GM12878 (cell line): ENCODE measurements at regions not wholly inside any gene's neighbourhood (a gene's known extent, or its start where the extent isn't known, plus 50 kb on each side); places are given as distances from the start of the nearest gene placed in this dataset.

ENCODE experiments used
- ATAC-seq: fragments of 200-7000 bp; cut with Tn5 transposase; 3 replicates; pipeline ENCODE4 v1.9.1; 2020; ENCODE audit warnings: mild to moderate bottlenecking, moderate library complexity
- BruUV-seq: library from RNA; stranded (reverse); fragments of 400-500 nt; replicated peaks from 2 replicates; lab custom pipeline; 2021; lab: Mats Ljungman, UMichigan
- CTCF ChIA-PET: fragments of 300-600 bp; sonication (Branson Sonifier 250); formaldehyde crosslinking; extraction: SDS; loops from one replicate; lab custom pipeline; 2021; ENCODE audit warnings: inconsistent platforms; lab: Yijun Ruan, JAX
- POLR2A ChIA-PET: fragments of 350-600 bp; formaldehyde crosslinking; extraction: SDS; loops from one replicate; lab custom pipeline; 2021; ENCODE audit warnings: inconsistent platforms; lab: Charles Lee
- RAD21 ChIA-PET: fragments of 300-600 bp; sonication (Branson Sonifier 250); formaldehyde crosslinking; loops from one replicate; lab custom pipeline; 2023; ENCODE audit warnings: antibody characterized with exemption; ENCODE audit not compliant: unreplicated experiment; lab: Charles Lee
- SMC1A ChIA-PET: fragments of 300-600 bp; sonication (Branson Sonifier 250); formaldehyde crosslinking; loops from one replicate; lab custom pipeline; 2023; ENCODE audit not compliant: unreplicated experiment, uncharacterized antibody; lab: Charles Lee
- DNase-seq: peaks from one replicate; pipeline ENCODE4 v3.0.0-alpha.2; 2011; ENCODE audit warnings: low read depth, low spot score
- FAIRE-seq: peaks from 3 replicates; lab custom pipeline; 2011; peaks lifted over from hg19 to GRCh38; lab: Jason Lieb, UNC
- H2AFZ ChIP-seq: 2 replicates; pipeline ENCODE4 v1.6.0; 2011; ENCODE audit warnings: low read depth, low read length, control low read depth; ENCODE audit not compliant: control insufficient read depth
- H3K27ac ChIP-seq: 2 replicates; pipeline ENCODE4 v1.5.1; 2011; ENCODE audit warnings: control low read depth; ENCODE audit not compliant: control insufficient read depth, insufficient read depth
- H3K27me3 ChIP-seq, 2 experiments: replicated peaks in 1 of 2; 2 replicates each; pipeline versions ENCODE4 v1.6.0 to v1.6.1; 2011; ENCODE audit warnings: low read length in 1 of 2; ENCODE audit not compliant: control insufficient read depth in 2 of 2, insufficient read depth in 2 of 2
- H3K36me3 ChIP-seq, 2 experiments: 2 replicates each; pipeline ENCODE4 v1.5.1; 2011; ENCODE audit warnings: low read length in 1 of 2; ENCODE audit not compliant: control insufficient read depth in 2 of 2, insufficient read depth in 2 of 2
- H3K4me1 ChIP-seq: 2 replicates; pipeline ENCODE4 v1.6.1; 2011; ENCODE audit warnings: mild to moderate bottlenecking, low read length, moderate library complexity, mixed read lengths; ENCODE audit not compliant: control insufficient read depth, insufficient read depth
- H3K4me2 ChIP-seq: 2 replicates; pipeline ENCODE4 v1.6.0; 2011; ENCODE audit warnings: control low read depth; ENCODE audit not compliant: control insufficient read depth, insufficient read depth
- H3K4me3 ChIP-seq: fragments of 200-600 bp; sonication (generic); 2 replicates; pipeline ENCODE4 v1.5.1; 2016
- H3K79me2 ChIP-seq: 2 replicates; pipeline ENCODE4 v1.6.0; 2011; ENCODE audit warnings: low read length; ENCODE audit not compliant: control insufficient read depth, insufficient read depth
- H3K9ac ChIP-seq: 2 replicates; pipeline ENCODE4 v1.8.0; 2011; ENCODE audit warnings: low read length, control low read depth, mixed read lengths; ENCODE audit not compliant: control insufficient read depth, insufficient read depth
- H3K9me3 ChIP-seq: replicated peaks from 3 replicates; pipeline ENCODE4 v1.5.1; 2011; ENCODE audit warnings: mild to moderate bottlenecking, low read length; ENCODE audit not compliant: control insufficient read depth, insufficient read depth
- H4K20me1 ChIP-seq: 2 replicates; pipeline ENCODE4 v1.6.0; 2011; ENCODE audit not compliant: control insufficient read depth, insufficient read depth
- CBX3 ChIP-seq: fragments of 200-600 bp; sonication (generic); IDR thresholded peaks from 2 replicates; pipeline ENCODE4 v1.6.1; 2016; ENCODE audit warnings: low read depth, borderline replicate concordance
- EP300 ChIP-seq, 2 experiments: fragments of 150-350 bp in 1 of 2; IDR thresholded peaks; 2 replicates each; pipeline ENCODE4 v1.6.1; 2011 to 2012; ENCODE audit warnings: low read depth in 2 of 2, low read length in 2 of 2, borderline replicate concordance in 1 of 2, improper control_type of control experiment in 1 of 2, inconsistent platforms in 1 of 2; ENCODE audit not compliant: control insufficient read depth in 1 of 2
- FOXM1 ChIP-seq: IDR thresholded peaks from 2 replicates; pipeline ENCODE4 v1.6.1; 2012; ENCODE audit warnings: low read depth, mild to moderate bottlenecking, inconsistent platforms, low read length, moderate library complexity
- HDAC6 ChIP-seq: fragments of 200-600 bp; sonication (generic); IDR thresholded peaks from one replicate; pipeline ENCODE4 v1.8.0; 2017; ENCODE audit warnings: antibody characterized with exemption; ENCODE audit not compliant: unreplicated experiment
- KAT2A ChIP-seq: conservative IDR thresholded peaks from 2 replicates; pipeline ENCODE4 v1.6.1; 2011; ENCODE audit warnings: low read depth, low read length; ENCODE audit not compliant: control insufficient read depth
- MEF2B ChIP-seq: fragments of 450-650 bp; IDR thresholded peaks from 2 replicates; pipeline ENCODE4 v1.6.1; 2018; ENCODE audit warnings: mild to moderate bottlenecking, moderate library complexity; ENCODE audit not compliant: partially characterized antibody, poor library complexity, severe bottlenecking
- MTA2 ChIP-seq: fragments of 450-650 bp; IDR thresholded peaks from 2 replicates; pipeline ENCODE4 v1.6.1; 2016; ENCODE audit warnings: low read depth, mild to moderate bottlenecking, moderate library complexity
- RCOR1 ChIP-seq: conservative IDR thresholded peaks from 2 replicates; pipeline ENCODE4 v1.6.1; 2012; ENCODE audit warnings: low read depth, low read length, improper control_type of control experiment
- SIN3A ChIP-seq: IDR thresholded peaks from 2 replicates; pipeline ENCODE4 v1.6.1; 2012; ENCODE audit warnings: low read depth, low read length, improper control_type of control experiment
- SP1 ChIP-seq: IDR thresholded peaks from one replicate; pipeline ENCODE4 v1.6.1; 2011; ENCODE audit warnings: low read depth, low read length
- STAT1 ChIP-seq: fragments of 450-650 bp; conservative IDR thresholded peaks from 2 replicates; pipeline ENCODE4 v1.6.1; 2014; ENCODE audit warnings: antibody characterized with exemption, mild to moderate bottlenecking
- YBX1 ChIP-seq: fragments of 450-650 bp; IDR thresholded peaks from 2 replicates; pipeline ENCODE4 v1.6.1; 2016; ENCODE audit warnings: antibody characterized with exemption
- ZNF274 ChIP-seq: IDR thresholded peaks from one replicate; pipeline ENCODE4 v1.8.0; 2011; ENCODE audit not compliant: insufficient read length, insufficient read depth
- ZNF622 ChIP-seq: fragments of 450-650 bp; IDR thresholded peaks from 2 replicates; pipeline ENCODE4 v1.6.1; 2017; ENCODE audit warnings: mild to moderate bottlenecking, inconsistent platforms
- ZSCAN29 ChIP-seq: fragments of 450-650 bp; IDR thresholded peaks from 2 replicates; pipeline ENCODE4 v1.6.1; 2017; ENCODE audit warnings: mild to moderate bottlenecking, moderate library complexity
- WGBS: methylation state at CpG from one replicate; pipeline ENCODE4 v1.1.6; 2016; ENCODE audit warnings: low lambda C conversion rate; ENCODE audit not compliant: insufficient replicate concordance, insufficient coverage; ENCODE audit errors: missing lambda C conversion rate; 5-methylcytosine and 5-hydroxymethylcytosine counted together
- in situ Hi-C: fragments of 300-500 bp; cut with MboI; formaldehyde crosslinking; loops from 9 replicates; pipeline ENCODE4 v1.14.3; 2018; ENCODE audit warnings: mixed read lengths
- intact Hi-C: fragments of 100-400 bp; cut with micrococcal nuclease; formaldehyde crosslinking; loops from one replicate; pipeline ENCODE4 v1.14.2; 2022; ENCODE audit not compliant: unreplicated experiment
- TF ChIP-seq, protein P1 (sequence below): fragments of 450-650 bp; IDR thresholded peaks from 2 replicates; pipeline ENCODE4 v1.6.1; 2018; ENCODE audit warnings: borderline replicate concordance, mild to moderate bottlenecking; ENCODE audit not compliant: partially characterized antibody
- TF ChIP-seq, protein P2 (sequence below): fragments of 450-650 bp; formaldehyde crosslinking; IDR thresholded peaks from 2 replicates; pipeline ENCODE4 v1.4.0; 2022; ENCODE audit warnings: mild to moderate bottlenecking, moderate library complexity
- TF ChIP-seq, protein P3 (sequence below): IDR thresholded peaks from 2 replicates; pipeline ENCODE4 v1.6.1; 2011; ENCODE audit warnings: borderline replicate concordance, low read depth, mild to moderate bottlenecking, moderate library complexity, mixed read lengths, low read length; ENCODE audit not compliant: insufficient read depth; ENCODE audit errors: extremely low read length

- no peak for FAIRE-seq
- RAD21 ChIA-PET: no interaction called here
- no peaks in the 10 kb centered on the region for H3K4me1 ChIP-seq
- CTCF ChIA-PET: no interaction called here
- no peak overlapping the region for H3K9ac ChIP-seq
- H3K27me3 ChIP-seq: peaks cover 0 to 1% of the 10 kb centered on the region in 2 experiments; a peak in 1 of 4 replicates
- H3K9me3 ChIP-seq: no peaks in the 10 kb centered on the region
- POLR2A ChIA-PET: no interaction called here
- DNase-seq: no peak
- SMC1A ChIA-PET: no interaction called here
- H3K27ac ChIP-seq: no peak overlapping the region
- no peak for ATAC-seq
- no peaks in the 10 kb centered on the region for H3K79me2 ChIP-seq
- in situ Hi-C loops (no loop called here), intact Hi-C loops (no loop called here)
- H4K20me1 ChIP-seq: no peaks in the 10 kb centered on the region
- TF ChIP-seq CBX3 (no peak), SIN3A (no peak), STAT1 (no peak), FOXM1 (no peak), MTA2 (no peak), ZNF622 (no peak), SP1 (no peak), ZSCAN29 (no peak), HDAC6 (no peak), EP300 (IDR thresholded peaks at IDR 0.05; ENCODE audit: borderline replicate concordance in 1 of 2, control insufficient read depth in 1 of 2, low read depth in 2 of 2, low read length in 2 of 2) (no peak), YBX1 (no peak), MEF2B (no peak), KAT2A (no peak), ZNF274 (no peak), RCOR1 (no peak)
- TF ChIP-seq, protein P1, sequence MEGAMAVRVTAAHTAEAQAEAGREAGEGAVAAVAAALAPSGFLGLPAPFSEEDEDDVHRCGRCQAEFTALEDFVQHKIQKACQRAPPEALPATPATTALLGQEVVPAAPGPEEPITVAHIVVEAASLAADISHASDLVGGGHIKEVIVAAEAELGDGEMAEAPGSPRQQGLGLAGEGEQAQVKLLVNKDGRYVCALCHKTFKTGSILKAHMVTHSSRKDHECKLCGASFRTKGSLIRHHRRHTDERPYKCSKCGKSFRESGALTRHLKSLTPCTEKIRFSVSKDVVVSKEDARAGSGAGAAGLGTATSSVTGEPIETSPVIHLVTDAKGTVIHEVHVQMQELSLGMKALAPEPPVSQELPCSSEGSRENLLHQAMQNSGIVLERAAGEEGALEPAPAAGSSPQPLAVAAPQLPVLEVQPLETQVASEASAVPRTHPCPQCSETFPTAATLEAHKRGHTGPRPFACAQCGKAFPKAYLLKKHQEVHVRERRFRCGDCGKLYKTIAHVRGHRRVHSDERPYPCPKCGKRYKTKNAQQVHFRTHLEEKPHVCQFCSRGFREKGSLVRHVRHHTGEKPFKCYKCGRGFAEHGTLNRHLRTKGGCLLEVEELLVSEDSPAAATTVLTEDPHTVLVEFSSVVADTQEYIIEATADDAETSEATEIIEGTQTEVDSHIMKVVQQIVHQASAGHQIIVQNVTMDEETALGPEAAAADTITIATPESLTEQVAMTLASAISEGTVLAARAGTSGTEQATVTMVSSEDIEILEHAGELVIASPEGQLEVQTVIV: no peak
- TF ChIP-seq, protein P2, sequence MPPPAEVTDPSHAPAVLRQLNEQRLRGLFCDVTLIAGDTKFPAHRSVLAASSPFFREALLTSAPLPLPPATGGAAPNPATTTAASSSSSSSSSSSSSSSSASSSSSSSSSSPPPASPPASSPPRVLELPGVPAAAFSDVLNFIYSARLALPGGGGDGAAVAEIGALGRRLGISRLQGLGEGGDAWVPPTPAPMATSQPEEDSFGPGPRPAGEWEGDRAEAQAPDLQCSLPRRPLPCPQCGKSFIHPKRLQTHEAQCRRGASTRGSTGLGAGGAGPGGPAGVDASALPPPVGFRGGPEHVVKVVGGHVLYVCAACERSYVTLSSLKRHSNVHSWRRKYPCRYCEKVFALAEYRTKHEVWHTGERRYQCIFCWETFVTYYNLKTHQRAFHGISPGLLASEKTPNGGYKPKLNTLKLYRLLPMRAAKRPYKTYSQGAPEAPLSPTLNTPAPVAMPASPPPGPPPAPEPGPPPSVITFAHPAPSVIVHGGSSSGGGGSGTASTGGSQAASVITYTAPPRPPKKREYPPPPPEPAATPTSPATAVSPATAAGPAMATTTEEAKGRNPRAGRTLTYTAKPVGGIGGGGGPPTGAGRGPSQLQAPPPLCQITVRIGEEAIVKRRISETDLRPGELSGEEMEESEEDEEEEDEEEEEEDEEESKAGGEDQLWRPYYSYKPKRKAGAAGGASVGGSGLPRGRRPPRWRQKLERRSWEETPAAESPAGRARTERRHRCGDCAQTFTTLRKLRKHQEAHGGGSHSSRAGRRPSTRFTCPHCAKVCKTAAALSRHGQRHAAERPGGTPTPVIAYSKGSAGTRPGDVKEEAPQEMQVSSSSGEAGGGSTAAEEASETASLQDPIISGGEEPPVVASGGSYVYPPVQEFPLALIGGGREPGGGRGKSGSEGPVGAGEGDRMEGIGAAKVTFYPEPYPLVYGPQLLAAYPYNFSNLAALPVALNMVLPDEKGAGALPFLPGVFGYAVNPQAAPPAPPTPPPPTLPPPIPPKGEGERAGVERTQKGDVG: no peak
- TF ChIP-seq, protein P3, sequence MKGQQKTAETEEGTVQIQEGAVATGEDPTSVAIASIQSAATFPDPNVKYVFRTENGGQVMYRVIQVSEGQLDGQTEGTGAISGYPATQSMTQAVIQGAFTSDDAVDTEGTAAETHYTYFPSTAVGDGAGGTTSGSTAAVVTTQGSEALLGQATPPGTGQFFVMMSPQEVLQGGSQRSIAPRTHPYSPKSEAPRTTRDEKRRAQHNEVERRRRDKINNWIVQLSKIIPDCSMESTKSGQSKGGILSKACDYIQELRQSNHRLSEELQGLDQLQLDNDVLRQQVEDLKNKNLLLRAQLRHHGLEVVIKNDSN: no peak
- H2AFZ ChIP-seq: no peak overlapping the region
- H3K36me3 ChIP-seq: no peaks in the 10 kb centered on the region
- H3K4me3 ChIP-seq: no peak overlapping the region
- BruUV-seq: no TSS peak
- H3K4me2 ChIP-seq: no peak overlapping the region
- whole genome bisulfite sequencing: 2% methylated on average over 5 of the region's 5 CpGs
These were observed 260.0 kb downstream of the CCSER2 start for GRCh38 chr10:84588426-84588825.
